ENCODE measurements at regions not wholly inside any gene's neighbourhood (a gene's known extent, or its start where the extent isn't known, plus 50 kb on each side); places are given as distances from the start of the nearest gene placed in this dataset.

- no peaks in the 10 kb centered on the region for H3K9me3 Mint-ChIP-seq
- Histone ChIP-seq H3K4me1 (ENCODE audit: control insufficient read depth, insufficient read depth, low read length) (peaks cover 25% of the 10 kb centered on the region), H3K27me3 (ENCODE audit: control insufficient read depth, insufficient read depth, low read length) (no peaks in the 10 kb centered on the region), H3K36me3 (ENCODE audit: control insufficient read depth, insufficient read depth, low read length) (no peaks in the 10 kb centered on the region), H3K4me3 (ENCODE audit: low read length) (no peak overlapping the region), H3K27ac (ENCODE audit: low read length) (no peak overlapping the region), H3K9me3 (ENCODE audit: control insufficient read depth, insufficient read depth, low read length) (no peaks in the 10 kb centered on the region)
- peaks cover 0 to 3% of the 10 kb centered on the region in 2 donors for H3K27me3 Mint-ChIP-seq (ENCODE audit: low read depth in 2 of 2)
- no peak for TF ChIP-seq CTCF (IDR thresholded peaks at IDR 0.05)
- no peak for DNase-seq
- intact Hi-C loops (cut with micrococcal nuclease), result no loop called here
- peaks cover 0 to 12% of the 10 kb centered on the region in 2 donors for H3K4me1 Mint-ChIP-seq
- no peak overlapping the region for H3K4me3 Mint-ChIP-seq
- no peak for ATAC-seq
- 95% methylated on average over 5 of the region's 5 CpGs for WGBS (ENCODE audit: insufficient coverage)
- no peaks in the 10 kb centered on the region for H3K36me3 Mint-ChIP-seq
- H3K27ac Mint-ChIP-seq, result no peak overlapping the region
Observed at GRCh38 chr17:27240802-27241155, 53.1 kb upstream of the WSB1 start.

GRCh38 chr17:27241346-27241946, 52.5 kb upstream of the WSB1 start:
- Histone ChIP-seq H3K9me3 (ENCODE audit: control insufficient read depth, insufficient read depth, low read length) (no peaks in the 10 kb centered on the region), H3K27me3 (ENCODE audit: control insufficient read depth, insufficient read depth, low read length) (no peaks in the 10 kb centered on the region), H3K4me1 (ENCODE audit: control insufficient read depth, insufficient read depth, low read length) (peaks cover 25% of the 10 kb centered on the region), H3K4me3 (ENCODE audit: low read length) (no peak overlapping the region), H3K36me3 (ENCODE audit: control insufficient read depth, insufficient read depth, low read length) (no peaks in the 10 kb centered on the region), H3K27ac (ENCODE audit: low read length) (no peak overlapping the region)
- Mint-ChIP-seq H3K27ac (peak overlapping the region in 1 of 2 donors; percentile 20), H3K4me1 (peaks cover 0 to 12% of the 10 kb centered on the region in 2 donors), H3K27me3 (ENCODE audit: low read depth in 2 of 2) (peaks cover 0 to 3% of the 10 kb centered on the region in 2 donors), H3K9me3 (no peaks in the 10 kb centered on the region), H3K36me3 (no peaks in the 10 kb centered on the region), H3K4me3 (no peak overlapping the region)
- intact Hi-C loops (cut with micrococcal nuclease), result no loop called here
- no peak for TF ChIP-seq CTCF (IDR thresholded peaks at IDR 0.05)
- ATAC-seq (no peak), DNase-seq (no peak)
- WGBS (ENCODE audit: insufficient coverage), result 54% methylated on average over 5 of the region's 5 CpGs

DNA sequence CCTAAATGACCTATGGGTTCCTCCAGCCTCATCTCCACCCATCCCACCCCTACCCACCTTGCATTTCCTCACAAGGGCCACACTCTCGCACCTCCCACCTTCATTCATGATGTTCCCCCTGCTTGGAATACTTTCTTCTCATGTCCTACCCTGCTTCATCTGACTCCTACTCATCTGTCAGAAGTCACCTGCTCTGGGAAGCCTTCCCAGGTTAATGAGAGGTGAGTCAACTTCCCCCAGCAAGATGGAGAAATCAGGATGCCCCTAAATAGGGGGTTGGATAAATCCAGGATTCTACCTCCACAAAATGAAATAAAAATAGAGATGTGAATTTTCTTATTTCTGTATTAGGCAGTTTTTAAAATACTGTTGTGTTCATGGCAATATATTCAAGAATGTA, 51.0 kb upstream of the WSB1 start:
- H3K36me3 Mint-ChIP-seq, result no peaks in the 10 kb centered on the region
- no peaks in the 10 kb centered on the region for H3K9me3 Mint-ChIP-seq
- Histone ChIP-seq H3K27ac (ENCODE audit: low read length) (no peak overlapping the region), H3K4me1 (ENCODE audit: control insufficient read depth, insufficient read depth, low read length) (peaks cover 25% of the 10 kb centered on the region), H3K36me3 (ENCODE audit: control insufficient read depth, insufficient read depth, low read length) (no peaks in the 10 kb centered on the region), H3K27me3 (ENCODE audit: control insufficient read depth, insufficient read depth, low read length) (no peaks in the 10 kb centered on the region), H3K4me3 (ENCODE audit: low read length) (no peak overlapping the region), H3K9me3 (ENCODE audit: control insufficient read depth, insufficient read depth, low read length) (no peaks in the 10 kb centered on the region)
- H3K27me3 Mint-ChIP-seq (ENCODE audit: low read depth in 2 of 2), result peaks cover 0 to 3% of the 10 kb centered on the region in 2 donors
- DNase-seq (no peak), ATAC-seq (no peak)
- WGBS (ENCODE audit: insufficient coverage), result 86% methylated on average over 1 of the region's 1 CpG
- no peak for TF ChIP-seq CTCF (IDR thresholded peaks at IDR 0.05)
- no peak overlapping the region for H3K27ac Mint-ChIP-seq
- H3K4me3 Mint-ChIP-seq, result no peak overlapping the region
- peaks cover 0 to 12% of the 10 kb centered on the region in 2 donors for H3K4me1 Mint-ChIP-seq
- intact Hi-C loops (cut with micrococcal nuclease), result no loop called here

DNA sequence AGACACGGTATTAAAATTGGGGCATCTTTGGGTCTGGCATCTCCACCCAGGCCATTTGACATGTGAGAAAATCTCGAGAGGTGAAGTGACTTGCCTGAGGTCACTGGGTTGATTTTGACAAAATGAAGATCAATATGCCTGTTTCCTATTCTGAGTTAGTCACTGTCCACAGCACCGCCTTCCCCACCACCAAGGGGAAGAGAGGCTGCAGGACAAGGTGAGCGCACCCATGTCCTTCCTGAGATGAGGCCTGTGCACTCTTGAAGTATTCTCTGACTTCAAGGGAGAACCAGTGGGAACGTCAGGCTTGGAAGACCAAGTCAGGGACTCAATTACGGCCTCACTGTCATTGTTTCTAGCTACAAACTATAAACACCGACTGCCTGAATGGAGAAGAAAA, 49.9 kb upstream of the WSB1 start:
- WGBS (ENCODE audit: insufficient coverage), result 84% methylated on average over 6 of the region's 7 CpGs
- Histone ChIP-seq H3K27ac (ENCODE audit: low read length) (peak overlapping the region; percentile 16), H3K4me1 (ENCODE audit: control insufficient read depth, insufficient read depth, low read length) (peaks cover 25% of the 10 kb centered on the region), H3K27me3 (ENCODE audit: control insufficient read depth, insufficient read depth, low read length) (no peaks in the 10 kb centered on the region), H3K4me3 (ENCODE audit: low read length) (no peak overlapping the region), H3K36me3 (ENCODE audit: control insufficient read depth, insufficient read depth, low read length) (no peaks in the 10 kb centered on the region), H3K9me3 (ENCODE audit: control insufficient read depth, insufficient read depth, low read length) (no peaks in the 10 kb centered on the region)
- Mint-ChIP-seq H3K27me3 (ENCODE audit: low read depth in 2 of 2) (peaks cover 0 to 3% of the 10 kb centered on the region in 2 donors), H3K4me1 (peaks cover 0 to 12% of the 10 kb centered on the region in 2 donors), H3K27ac (no peak overlapping the region), H3K36me3 (no peaks in the 10 kb centered on the region), H3K4me3 (no peak overlapping the region), H3K9me3 (no peaks in the 10 kb centered on the region)
- DNase-seq (no peak), ATAC-seq (no peak)
- intact Hi-C loops (cut with micrococcal nuclease), result loop anchor here (2.0 kb wide), 1 partner anchor 357 kb away; no protein-coding TSS in a partner anchor
- TF ChIP-seq CTCF (IDR thresholded peaks at IDR 0.05), result no peak
